ENCODE measurements at regions not wholly inside any gene's neighbourhood (a gene's known extent, or its start where the extent isn't known, plus 50 kb on each side); places are given as distances from the start of the nearest gene placed in this dataset.

- no peak overlapping the region for H3K4me3 ChIP-seq (ENCODE audit: low read depth, low read length)
- DNase-seq (ENCODE audit: low read depth), result no peak
- in situ Hi-C loops (cut with HindIII; ENCODE audit: low sequenced_read_pairs), result no loop called here
- no peak for TF ChIP-seq CTCF (IDR thresholded peaks at IDR 0.05; ENCODE audit: low read depth, low read length, missing control alignments)
Measured at GRCh38 chr11:111077530-111078322, 167.8 kb upstream of the POU2AF2 start.

- no peak for DNase-seq (ENCODE audit: low read depth)
- peak; percentile 28 for TF ChIP-seq CTCF (IDR thresholded peaks at IDR 0.05; ENCODE audit: low read depth, low read length, missing control alignments)
- in situ Hi-C loops (cut with HindIII; ENCODE audit: low sequenced_read_pairs), result no loop called here
- no peak overlapping the region for H3K4me3 ChIP-seq (ENCODE audit: low read depth, low read length)
Measured at GRCh38 chr11:111069066-111069465, 176.5 kb upstream of the POU2AF2 start.

- no peak for DNase-seq (ENCODE audit: low read depth)
- in situ Hi-C loops (cut with HindIII; ENCODE audit: low sequenced_read_pairs), result no loop called here
Measured at GRCh38 chr11:111067994-111068393, 177.5 kb upstream of the POU2AF2 start.

GRCh38 chr11:111066846-111067245, 178.7 kb upstream of the POU2AF2 start:
- H3K4me3 ChIP-seq (ENCODE audit: low read depth, low read length), result no peak overlapping the region
- no peak for TF ChIP-seq CTCF (IDR thresholded peaks at IDR 0.05; ENCODE audit: low read depth, low read length, missing control alignments)
- in situ Hi-C loops (cut with HindIII; ENCODE audit: low sequenced_read_pairs), result no loop called here
- DNase-seq (ENCODE audit: low read depth), result peak; percentile 47

More at GRCh38 chr11:111067994-111068393, 177.5 kb upstream of the POU2AF2 start:
- no peak overlapping the region for H3K4me3 ChIP-seq (ENCODE audit: low read depth, low read length)
- TF ChIP-seq CTCF (IDR thresholded peaks at IDR 0.05; ENCODE audit: low read depth, low read length, missing control alignments), result no peak

- no peak for TF ChIP-seq CTCF (IDR thresholded peaks at IDR 0.05; ENCODE audit: low read depth, low read length, missing control alignments)
- DNase-seq (ENCODE audit: low read depth), result peak; percentile 67
- no peak overlapping the region for H3K4me3 ChIP-seq (ENCODE audit: low read depth, low read length)
- in situ Hi-C loops (cut with HindIII; ENCODE audit: low sequenced_read_pairs), result no loop called here
Measured at GRCh38 chr11:111063726-111064517, 181.6 kb upstream of the POU2AF2 start.

- in situ Hi-C loops (cut with HindIII; ENCODE audit: low sequenced_read_pairs), result no loop called here
- DNase-seq (ENCODE audit: low read depth), result no peak
- no peak for TF ChIP-seq CTCF (IDR thresholded peaks at IDR 0.05; ENCODE audit: low read depth, low read length, missing control alignments)
Measured at GRCh38 chr11:111062420-111062819, 183.1 kb upstream of the POU2AF2 start.

More at GRCh38 chr11:111062420-111062819, 183.1 kb upstream of the POU2AF2 start:
- H3K4me3 ChIP-seq (ENCODE audit: low read depth, low read length), result no peak overlapping the region
